Right lobe of liver (tissue), 4 donors: ENCODE measurements at regions not wholly inside any gene's neighbourhood (a gene's known extent, or its start where the extent isn't known, plus 50 kb on each side); places are given as distances from the start of the nearest gene placed in this dataset.

Experiments
- CTCF ChIP-seq, 4 donors: fragments of 200-600 bp in 3 of 4; fragments of 450-650 bp in 1 of 4; IDR thresholded peaks; one replicate each; pipeline versions ENCODE4 v1.5.1 to v1.8.0; 2016 to 2022; ENCODE audit warnings: antibody characterized with exemption in 4 of 4, mild to moderate bottlenecking in 2 of 4
- POLR2A ChIP-seq: fragments of 450-650 bp; IDR thresholded peaks from one replicate; pipeline ENCODE4 v1.6.1; 2017; ENCODE audit warnings: antibody characterized with exemption, mild to moderate bottlenecking
- donor health status: DM: no; HTN: no; CAD: no.
- donor health status: DM: no; HTN: no; CAD: no.
- donor health status: DM: no; HTN: yes; CAD: no.

GRCh38 chr3:128554100-128554464, 61.1 kb upstream of the GATA2 start:
- TF ChIP-seq CTCF (IDR thresholded peaks at IDR 0.05) = no peak
- TF ChIP-seq POLR2A = no peak
